NK-92 treated with Interleukin-12 subunit alpha and Interleukin-12 subunit beta, amount 100 ng/mL, for 24 hours (cell line): ENCODE measurements at regions not wholly inside any gene's neighbourhood (a gene's known extent, or its start where the extent isn't known, plus 50 kb on each side); places are given as distances from the start of the nearest gene placed in this dataset.

Experiments
- DNase-seq: peaks from one replicate; lab custom pipeline; 2025; lab: John Stamatoyannopoulos, UW

- DNase-seq = no peak
Measured at GRCh38 chr10:31709476-31709875, 219.2 kb downstream of the ARHGAP12 start.

GRCh38 chr10:31709028-31709427 lies 219.6 kb downstream of the ARHGAP12 start:
- no peak for DNase-seq

GRCh38 chr10:31708474-31708873 lies 220.2 kb downstream of the ARHGAP12 start:
- DNase-seq = no peak

- DNase-seq = no peak
Measured at GRCh38 chr10:31708046-31708445, 220.6 kb downstream of the ARHGAP12 start.

- no peak for DNase-seq
Measured at GRCh38 chr10:31707093-31708039, 221.3 kb downstream of the ARHGAP12 start.

GRCh38 chr10:31706464-31707092 lies 222.1 kb downstream of the ARHGAP12 start:
- DNase-seq = no peak

GRCh38 chr10:31705136-31705535 lies 223.5 kb downstream of the ARHGAP12 start:
- DNase-seq = no peak

- DNase-seq = no peak
Measured at GRCh38 chr10:31704195-31704594, 224.4 kb downstream of the ARHGAP12 start.

GRCh38 chr10:31702954-31703353 lies 225.7 kb downstream of the ARHGAP12 start:
- DNase-seq = no peak

GRCh38 chr10:31702005-31702404 lies 226.6 kb downstream of the ARHGAP12 start:
- no peak for DNase-seq

- no peak for DNase-seq
Measured at GRCh38 chr10:31701546-31701945, 227.1 kb downstream of the ARHGAP12 start.

GRCh38 chr10:31700181-31700611 lies 228.4 kb downstream of the ARHGAP12 start:
- DNase-seq = no peak

- no peak for DNase-seq
Measured at GRCh38 chr10:31698181-31698830, 230.3 kb downstream of the ARHGAP12 start.

GRCh38 chr10:31697271-31698180 lies 231.1 kb downstream of the ARHGAP12 start:
- DNase-seq = no peak

- no peak for DNase-seq
Measured at GRCh38 chr10:31694929-31695837, 233.4 kb downstream of the ARHGAP12 start.

GRCh38 chr10:31694126-31694685 lies 234.4 kb downstream of the ARHGAP12 start:
- no peak for DNase-seq

- no peak for DNase-seq
Measured at GRCh38 chr10:31693491-31693890, 235.1 kb downstream of the ARHGAP12 start.

GRCh38 chr10:31689233-31689632 lies 239.4 kb downstream of the ARHGAP12 start:
- DNase-seq = no peak

- no peak for DNase-seq
Measured at GRCh38 chr10:31687663-31688482, 240.8 kb downstream of the ARHGAP12 start.
